SH-SY5Y (cell line): ENCODE measurements at regions not wholly inside any gene's neighbourhood (a gene's known extent, or its start where the extent isn't known, plus 50 kb on each side); places are given as distances from the start of the nearest gene placed in this dataset.

Experiments
- GATA2 ChIP-seq: IDR thresholded peaks from 2 replicates; pipeline ENCODE4 v1.6.1; 2011; ENCODE audit warnings: mild to moderate bottlenecking, low read depth, low read length
- GATA3 ChIP-seq: IDR thresholded peaks from 2 replicates; pipeline ENCODE4 v1.6.1; 2011; ENCODE audit warnings: low read depth, mild to moderate bottlenecking, low read length, moderate library complexity

DNA sequence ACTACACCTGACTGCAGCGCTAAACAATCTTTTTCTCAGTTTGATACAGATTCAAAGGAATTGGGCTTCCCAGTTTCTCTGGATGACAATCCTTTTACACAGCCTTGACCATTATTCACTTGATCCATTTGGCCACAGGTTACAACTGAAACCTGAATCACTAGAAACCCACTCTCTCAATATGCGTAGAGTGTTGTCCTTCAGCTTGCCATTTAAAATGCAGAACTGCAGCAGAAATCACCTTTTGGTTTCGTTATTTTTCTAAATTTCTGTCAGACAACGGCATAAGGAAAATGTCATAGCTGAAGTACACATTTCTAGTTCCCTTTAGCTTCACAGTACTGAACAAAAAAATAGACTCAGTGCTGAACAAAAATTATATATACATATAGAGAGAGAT lies 255.8 kb upstream of the TENM3 start:
- no peak for TF ChIP-seq GATA2
- TF ChIP-seq GATA3 = no peak
